ENCODE measurements at regions not wholly inside any gene's neighbourhood (a gene's known extent, or its start where the extent isn't known, plus 50 kb on each side); places are given as distances from the start of the nearest gene placed in this dataset.

DNA sequence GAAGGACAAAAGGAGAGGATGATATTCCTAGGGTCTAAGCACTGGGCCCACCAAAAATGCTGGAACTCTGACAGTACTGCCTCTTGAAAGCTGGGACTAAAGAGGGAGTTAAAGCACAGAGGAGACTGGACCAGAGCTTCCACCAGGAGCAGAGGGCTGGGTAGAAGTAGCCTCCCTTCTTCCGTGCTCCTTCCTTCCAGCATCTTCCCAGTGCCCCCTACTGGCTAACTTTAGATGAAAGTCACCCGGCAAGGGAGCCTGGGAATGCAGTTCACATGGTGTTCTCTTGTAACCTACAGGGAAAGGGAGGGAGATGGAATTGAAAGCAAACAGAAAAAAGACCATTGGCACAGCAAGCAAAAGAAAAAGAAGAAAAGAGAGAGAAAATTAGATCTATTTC lies 106.1 kb upstream of the COL8A1 start:
- TF ChIP-seq, protein P1, sequence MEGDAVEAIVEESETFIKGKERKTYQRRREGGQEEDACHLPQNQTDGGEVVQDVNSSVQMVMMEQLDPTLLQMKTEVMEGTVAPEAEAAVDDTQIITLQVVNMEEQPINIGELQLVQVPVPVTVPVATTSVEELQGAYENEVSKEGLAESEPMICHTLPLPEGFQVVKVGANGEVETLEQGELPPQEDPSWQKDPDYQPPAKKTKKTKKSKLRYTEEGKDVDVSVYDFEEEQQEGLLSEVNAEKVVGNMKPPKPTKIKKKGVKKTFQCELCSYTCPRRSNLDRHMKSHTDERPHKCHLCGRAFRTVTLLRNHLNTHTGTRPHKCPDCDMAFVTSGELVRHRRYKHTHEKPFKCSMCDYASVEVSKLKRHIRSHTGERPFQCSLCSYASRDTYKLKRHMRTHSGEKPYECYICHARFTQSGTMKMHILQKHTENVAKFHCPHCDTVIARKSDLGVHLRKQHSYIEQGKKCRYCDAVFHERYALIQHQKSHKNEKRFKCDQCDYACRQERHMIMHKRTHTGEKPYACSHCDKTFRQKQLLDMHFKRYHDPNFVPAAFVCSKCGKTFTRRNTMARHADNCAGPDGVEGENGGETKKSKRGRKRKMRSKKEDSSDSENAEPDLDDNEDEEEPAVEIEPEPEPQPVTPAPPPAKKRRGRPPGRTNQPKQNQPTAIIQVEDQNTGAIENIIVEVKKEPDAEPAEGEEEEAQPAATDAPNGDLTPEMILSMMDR (conservative IDR thresholded peaks at IDR 0.05; ENCODE audit: low read length): peak; percentile 72
- TF ChIP-seq EZH2phosphoT487 (IDR thresholded peaks at IDR 0.05; ENCODE audit: borderline replicate concordance): no peak
